Esophagus squamous epithelium (tissue), 4 donors: ENCODE measurements at regions not wholly inside any gene's neighbourhood (a gene's known extent, or its start where the extent isn't known, plus 50 kb on each side); places are given as distances from the start of the nearest gene placed in this dataset.
"Not testable (repeated sequence)": the region's sequence is repeated elsewhere in the genome, so short reads cannot be mapped to it uniquely, and the experiment has no call there.

Experiments
- POLR2A ChIP-seq, 4 donors: fragments of 450-650 bp; IDR thresholded peaks; one replicate each; pipeline ENCODE4 v1.6.1; 2017; ENCODE audit warnings: antibody characterized with exemption in 4 of 4, mild to moderate bottlenecking in 4 of 4, moderate library complexity in 3 of 4
- TF ChIP-seq, protein P1 (sequence below), 6 experiments: fragments of 450-650 bp in 4 of 6; fragments of 200-600 bp in 2 of 6; sonication (generic) in 2 of 6; IDR thresholded peaks; one replicate each; pipeline ENCODE4 v1.5.1; 2016 to 2019; ENCODE audit warnings: antibody characterized with exemption in 6 of 6, mild to moderate bottlenecking in 4 of 6, moderate library complexity in 4 of 6

DNA sequence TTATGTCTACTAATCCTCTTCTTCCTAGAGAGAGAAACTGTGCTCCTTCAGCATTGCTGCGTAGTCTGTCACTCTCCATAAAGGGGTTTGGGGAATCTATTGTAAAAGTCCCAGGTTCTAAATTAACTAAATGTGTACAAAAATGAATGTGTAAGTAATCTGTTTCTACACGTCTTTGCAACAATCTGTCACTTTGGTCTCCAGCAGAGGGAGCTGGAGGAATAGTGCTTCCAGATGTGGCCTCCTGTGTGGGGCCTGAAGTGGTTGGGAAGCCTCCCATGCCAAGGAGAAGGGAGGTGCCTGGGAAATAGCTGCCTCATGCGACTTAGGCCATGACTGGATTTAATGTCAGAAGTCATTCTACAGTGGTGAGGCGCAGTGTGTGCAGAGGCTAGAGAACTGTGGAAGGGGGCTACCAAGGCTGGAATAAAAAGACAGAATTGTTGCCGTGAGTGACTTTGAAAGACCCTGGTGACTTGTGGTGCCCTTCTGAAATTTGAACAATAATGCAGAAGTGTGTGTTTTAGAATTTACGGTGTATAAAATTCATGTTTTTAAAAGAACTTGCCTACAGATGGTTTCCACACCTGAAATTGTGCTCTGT is 54.5 kb upstream of the UXS1 start:
- TF ChIP-seq, protein P1, sequence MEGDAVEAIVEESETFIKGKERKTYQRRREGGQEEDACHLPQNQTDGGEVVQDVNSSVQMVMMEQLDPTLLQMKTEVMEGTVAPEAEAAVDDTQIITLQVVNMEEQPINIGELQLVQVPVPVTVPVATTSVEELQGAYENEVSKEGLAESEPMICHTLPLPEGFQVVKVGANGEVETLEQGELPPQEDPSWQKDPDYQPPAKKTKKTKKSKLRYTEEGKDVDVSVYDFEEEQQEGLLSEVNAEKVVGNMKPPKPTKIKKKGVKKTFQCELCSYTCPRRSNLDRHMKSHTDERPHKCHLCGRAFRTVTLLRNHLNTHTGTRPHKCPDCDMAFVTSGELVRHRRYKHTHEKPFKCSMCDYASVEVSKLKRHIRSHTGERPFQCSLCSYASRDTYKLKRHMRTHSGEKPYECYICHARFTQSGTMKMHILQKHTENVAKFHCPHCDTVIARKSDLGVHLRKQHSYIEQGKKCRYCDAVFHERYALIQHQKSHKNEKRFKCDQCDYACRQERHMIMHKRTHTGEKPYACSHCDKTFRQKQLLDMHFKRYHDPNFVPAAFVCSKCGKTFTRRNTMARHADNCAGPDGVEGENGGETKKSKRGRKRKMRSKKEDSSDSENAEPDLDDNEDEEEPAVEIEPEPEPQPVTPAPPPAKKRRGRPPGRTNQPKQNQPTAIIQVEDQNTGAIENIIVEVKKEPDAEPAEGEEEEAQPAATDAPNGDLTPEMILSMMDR (IDR thresholded peaks at IDR 0.05): peak in 2 of 6 experiments; percentile 17 to 33
- not testable (repeated sequence) for TF ChIP-seq POLR2A (IDR thresholded peaks at IDR 0.05)
